ENCODE measurements at regions not wholly inside any gene's neighbourhood (a gene's known extent, or its start where the extent isn't known, plus 50 kb on each side); places are given as distances from the start of the nearest gene placed in this dataset.

DNA sequence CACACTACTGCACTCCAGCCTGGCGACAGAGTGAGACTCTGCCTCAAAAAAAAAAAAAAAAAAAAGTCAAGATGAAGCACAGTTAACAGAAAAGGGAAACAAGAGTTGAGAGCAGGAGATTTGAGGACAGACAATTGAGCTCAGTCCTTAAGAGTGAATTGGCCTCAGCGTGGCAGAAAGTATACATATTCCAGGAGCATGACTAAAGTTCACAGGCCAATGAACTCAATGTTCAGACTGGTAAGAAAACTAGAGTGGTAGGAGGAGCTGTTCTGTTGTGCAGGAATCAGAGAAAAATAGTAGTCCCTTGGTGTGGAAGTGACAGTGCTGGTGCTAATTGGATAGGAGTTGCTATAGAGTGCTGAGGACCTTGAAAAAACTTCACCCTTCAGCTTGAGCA lies 60.0 kb downstream of the NRN1 start:
- no peak for DNase-seq

DNA sequence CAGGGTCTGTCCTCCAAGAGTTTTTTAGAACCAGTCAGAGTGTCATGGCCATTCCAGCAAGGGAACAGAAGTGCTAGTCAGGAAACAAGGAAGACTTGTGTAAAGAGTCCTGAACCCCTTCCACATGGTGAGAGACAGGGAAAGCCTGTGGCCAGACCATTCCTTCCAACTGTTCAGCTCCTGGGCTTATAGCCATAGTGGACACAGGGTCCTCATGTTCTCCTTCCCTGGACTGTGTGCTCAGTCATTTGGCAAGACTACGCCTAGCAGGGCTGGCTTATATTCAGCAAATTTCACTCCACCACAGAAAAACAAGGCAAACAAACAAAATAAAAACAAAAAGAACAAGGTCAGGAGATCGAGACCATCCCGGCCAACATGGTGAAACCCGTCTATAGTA lies 60.5 kb downstream of the NRN1 start:
- DNase-seq = no peak

DNA sequence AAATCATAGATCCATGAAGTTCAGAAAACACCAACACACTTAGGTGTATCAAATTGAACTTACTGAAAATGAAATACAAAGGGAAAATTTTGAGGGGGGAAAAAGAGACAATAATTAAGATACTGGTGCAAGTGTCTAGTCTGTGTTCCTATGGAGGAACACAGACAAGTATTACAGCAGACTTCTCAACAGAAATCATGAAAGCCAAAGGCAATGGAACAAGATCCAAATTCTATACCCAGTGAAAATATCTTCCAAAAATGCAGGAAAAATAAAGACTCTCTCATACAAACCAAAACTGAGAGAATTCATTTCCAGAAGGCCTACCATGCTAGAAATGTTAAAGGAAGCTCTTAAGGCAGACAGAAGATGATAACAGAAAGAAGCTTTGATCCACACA lies 63.1 kb downstream of the NRN1 start:
- DNase-seq = no peak

DNA sequence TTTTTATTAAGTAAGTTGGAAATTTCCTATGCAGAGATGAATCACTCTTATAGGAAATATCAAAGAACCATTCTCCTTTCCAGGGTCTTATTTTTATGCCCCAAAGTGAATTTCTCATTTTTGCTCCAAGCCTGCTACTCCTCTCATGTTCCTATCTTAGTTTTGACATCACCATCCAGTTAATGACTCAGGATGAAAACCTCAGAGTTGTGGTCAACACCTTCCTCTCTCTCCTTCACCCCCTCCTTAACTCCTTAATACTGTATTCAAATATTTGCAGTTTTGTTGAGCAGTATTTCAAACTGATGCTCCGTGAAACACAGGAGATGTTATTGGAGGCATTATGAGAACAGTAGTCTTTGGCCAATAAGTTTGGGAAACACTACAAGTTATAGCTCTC lies 64.1 kb downstream of the NRN1 start:
- no peak for DNase-seq

DNA sequence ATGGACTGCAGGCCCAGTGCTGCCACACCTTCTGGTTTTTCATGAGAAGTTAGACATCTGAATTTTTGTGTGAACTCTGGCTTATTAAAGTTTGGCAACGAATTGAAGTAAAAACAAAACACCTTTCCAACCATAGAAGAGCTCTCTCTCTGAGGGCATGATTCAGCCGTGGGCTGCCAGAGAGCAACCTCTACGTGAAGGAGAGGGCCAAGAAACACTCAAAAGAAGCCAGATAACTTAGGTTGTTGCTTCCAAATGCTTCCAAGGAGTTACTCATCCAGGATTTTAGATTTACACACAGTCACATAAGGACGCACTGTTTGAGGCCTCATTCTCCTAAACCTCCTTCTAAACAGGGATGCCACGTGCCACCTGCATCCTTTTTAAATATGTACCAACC lies 65.5 kb downstream of the NRN1 start:
- no peak for DNase-seq

DNA sequence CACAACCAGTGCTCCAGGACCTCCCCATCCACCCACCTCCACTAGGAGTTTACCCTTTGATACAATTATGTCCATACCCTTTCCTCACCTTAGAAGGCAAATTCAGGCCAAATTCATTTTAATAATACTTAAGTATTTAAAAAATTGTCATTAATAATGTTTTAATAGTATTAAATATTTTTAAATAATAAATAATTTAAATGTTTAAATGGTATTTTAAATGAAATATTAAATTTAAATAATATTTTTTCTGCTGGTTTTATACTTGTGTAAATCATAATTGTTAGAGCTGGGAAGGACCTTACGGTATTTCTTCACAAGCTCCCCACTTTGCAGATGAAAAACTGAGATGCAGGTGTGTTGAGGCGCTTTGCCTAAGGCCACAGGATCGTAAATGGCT lies 67.8 kb downstream of the NRN1 start:
- no peak for DNase-seq

DNA sequence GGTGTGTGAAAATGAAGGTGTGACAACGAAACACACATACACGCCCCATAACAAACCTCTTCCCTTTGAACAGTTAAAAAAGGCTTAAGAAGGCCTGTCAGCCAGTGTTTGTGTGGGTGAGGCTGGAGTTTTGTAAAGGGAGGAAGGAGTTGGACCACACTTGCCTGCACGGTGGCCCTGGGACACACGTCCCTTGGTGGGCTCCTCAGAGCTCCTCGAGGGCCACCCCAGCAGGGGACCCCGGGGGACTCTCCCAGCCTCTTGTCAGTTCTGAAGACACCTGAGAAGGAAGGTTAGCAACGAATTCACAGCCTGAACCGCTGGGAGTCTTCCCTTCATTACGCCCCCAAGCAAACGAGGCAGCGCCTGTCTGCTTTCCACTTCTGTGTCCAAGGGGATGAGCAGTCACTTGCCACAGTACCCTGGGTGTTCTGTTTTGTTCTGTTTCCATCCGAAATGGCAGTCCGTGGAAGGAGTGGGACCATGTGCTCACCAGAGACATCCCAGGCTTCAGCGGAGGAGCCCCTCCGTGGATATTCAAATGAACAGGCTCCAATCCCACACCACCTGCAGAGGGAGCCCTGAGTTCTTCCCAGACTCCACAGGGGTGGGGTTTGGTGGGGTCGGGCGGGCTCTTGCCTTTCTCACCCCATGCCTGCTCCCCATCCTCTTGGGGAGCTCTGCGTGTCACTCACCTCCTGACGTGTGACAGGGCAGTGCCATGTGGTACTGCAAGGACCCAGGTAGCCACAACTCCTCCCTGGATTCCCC lies 68.6 kb downstream of the NRN1 start:
- no peak for DNase-seq

DNA sequence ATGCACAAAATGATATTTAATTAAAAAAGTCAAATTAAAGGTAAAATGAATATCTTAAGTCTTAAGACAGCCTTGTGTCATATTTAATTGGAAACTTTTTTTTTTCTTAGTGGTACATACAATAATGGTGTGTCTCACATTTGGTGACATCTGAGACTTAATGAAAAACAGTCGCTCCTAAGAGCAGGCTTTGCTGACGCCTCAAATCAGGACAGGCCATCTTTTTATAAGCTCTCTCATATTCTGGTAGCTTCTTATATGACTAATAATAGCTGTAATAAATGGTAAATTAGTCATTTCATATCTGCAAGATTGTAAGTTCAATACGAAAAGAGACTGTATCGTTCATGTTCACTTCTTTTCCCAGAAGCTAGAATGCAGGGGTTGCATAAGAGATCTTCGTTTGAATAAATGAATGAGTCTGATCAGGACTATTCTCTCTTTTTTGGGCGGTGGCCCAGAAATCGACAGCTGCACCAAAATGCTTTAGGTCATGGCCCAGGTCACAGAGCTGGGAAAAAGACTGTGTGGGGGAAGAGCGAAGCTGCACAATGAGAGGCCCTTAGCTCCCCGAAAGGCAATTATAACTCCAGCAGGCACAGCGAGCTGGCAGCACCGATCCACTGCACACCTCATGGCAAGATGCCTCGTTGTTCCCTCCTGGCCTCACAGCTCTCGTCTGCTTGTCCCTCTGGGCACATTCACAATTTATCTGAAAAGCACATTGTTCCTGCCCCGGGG lies 69.4 kb downstream of the NRN1 start:
- DNase-seq = no peak

DNA sequence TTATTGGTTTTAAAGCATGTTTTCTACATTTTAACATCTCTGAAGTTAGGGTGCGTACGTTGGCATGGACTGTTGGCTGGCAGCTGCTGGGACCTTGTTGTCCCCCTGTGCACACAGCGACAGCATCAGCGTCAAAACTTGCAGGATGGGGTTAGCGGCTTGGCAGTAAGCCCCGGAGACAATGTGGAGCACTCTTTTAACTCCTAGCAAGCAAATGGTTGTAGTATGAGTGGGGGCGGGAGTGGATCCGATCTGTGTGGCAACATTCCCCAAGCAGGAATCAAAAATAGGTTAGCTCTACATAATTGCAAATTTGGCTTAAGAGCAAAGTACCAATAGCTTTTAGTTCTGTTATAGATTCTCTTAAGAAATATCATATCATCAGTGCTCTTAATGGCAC lies 70.1 kb downstream of the NRN1 start:
- DNase-seq = no peak

DNA sequence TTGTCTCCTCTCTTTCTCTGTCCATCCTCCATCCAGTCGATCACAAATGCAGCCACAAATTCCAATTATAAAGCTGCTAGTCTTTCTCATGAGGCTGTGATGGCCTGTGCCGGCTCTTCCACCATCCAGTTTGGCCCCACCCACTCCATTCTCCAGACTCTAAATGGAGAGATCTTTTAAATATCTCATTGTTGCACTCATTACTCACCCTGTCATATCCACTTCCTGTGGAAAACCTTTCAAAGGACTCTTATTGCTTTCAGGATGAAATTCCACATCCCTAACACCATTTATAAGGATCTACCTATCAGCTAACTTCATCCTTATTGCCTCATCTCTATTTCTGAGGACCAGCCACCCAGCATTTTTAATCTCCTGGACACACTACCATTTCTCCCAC lies 70.6 kb downstream of the NRN1 start:
- no peak for DNase-seq

DNA sequence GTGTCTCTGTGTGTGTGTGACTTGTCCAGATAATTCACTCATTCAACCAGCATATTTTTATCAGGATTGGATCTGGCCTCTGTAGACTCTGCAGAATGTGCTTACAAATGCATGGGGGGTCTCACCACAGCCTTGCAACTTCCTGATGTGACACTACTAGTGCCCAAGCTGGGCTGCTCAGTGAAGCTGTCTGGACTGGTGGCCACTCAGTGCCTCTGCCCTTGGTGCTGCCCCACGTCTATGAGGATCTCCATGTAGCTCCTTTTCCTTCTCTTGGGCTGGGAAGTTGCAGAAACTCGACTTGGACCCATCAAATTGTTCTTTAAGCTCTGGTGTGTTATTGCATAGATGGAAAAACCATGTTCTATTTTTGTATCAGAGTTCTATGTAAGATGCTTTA lies 75.8 kb downstream of the NRN1 start:
- DNase-seq = no peak

DNA sequence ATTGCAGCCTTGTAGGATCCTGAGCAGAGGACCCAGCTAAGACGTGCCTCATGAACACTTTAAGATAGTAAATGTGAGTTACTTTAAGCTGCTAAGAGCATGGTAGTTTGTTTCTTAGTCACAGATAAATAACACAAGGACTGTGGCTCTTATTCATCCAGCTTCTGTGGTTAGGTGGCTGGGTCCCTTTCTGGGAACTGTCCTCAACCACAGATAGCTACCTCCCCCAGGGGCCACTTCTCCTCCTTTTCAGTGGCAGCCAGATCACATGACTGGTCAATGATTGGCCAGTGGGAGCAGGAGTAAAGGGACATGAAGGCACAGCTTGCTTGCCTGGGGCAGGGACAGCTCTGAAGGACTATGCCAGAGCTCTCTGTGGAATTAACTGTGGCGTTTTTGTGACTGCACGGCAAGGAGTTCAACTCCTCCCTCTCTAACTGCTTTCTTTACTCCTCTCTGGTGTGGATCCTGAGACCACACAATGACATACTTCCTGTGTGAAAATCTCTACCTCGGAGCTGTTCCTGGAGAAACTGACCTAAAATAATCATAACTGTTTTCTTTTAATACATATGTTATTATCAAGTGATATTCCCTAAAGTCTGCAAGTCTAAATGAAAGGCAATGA lies 76.5 kb downstream of the NRN1 start:
- no peak for DNase-seq

DNA sequence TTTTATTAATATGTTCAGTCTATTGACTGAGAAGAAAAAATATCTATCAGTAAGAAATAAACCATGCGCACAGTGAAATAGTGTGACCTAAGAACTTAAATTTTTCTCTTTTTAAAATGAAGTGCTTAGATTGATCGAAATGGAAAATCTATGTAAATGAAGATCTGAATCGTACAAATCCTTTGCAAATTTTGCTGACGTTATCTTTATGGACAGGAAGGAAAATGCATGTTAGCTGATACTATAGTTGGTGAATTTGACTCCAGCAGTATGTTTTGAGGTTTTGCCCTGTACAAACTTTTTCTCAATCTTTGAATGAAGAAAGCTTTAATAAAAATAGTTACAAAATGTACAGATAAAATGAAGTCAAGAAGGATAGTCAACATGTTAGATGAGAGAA lies 82.9 kb downstream of the NRN1 start:
- DNase-seq = no peak

DNA sequence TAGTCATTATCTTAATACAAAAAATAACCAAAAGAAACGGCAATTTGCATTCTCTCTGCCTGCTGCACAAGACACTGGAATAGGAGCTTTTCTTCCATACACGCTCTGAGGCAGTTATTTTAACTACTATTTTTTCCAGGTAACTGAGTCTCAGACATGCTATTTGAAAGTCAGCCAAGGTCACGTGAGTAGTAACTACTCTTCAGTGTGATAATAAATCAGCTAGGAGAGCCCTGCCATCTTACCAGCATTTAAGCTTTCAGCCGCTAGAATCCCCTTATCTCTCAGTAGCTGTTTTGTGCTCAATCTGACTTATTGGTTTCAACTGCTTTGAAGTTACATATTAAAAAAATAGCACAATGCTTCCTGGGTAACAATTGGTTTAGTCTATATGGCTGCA lies 84.5 kb downstream of the NRN1 start:
- DNase-seq = no peak

DNA sequence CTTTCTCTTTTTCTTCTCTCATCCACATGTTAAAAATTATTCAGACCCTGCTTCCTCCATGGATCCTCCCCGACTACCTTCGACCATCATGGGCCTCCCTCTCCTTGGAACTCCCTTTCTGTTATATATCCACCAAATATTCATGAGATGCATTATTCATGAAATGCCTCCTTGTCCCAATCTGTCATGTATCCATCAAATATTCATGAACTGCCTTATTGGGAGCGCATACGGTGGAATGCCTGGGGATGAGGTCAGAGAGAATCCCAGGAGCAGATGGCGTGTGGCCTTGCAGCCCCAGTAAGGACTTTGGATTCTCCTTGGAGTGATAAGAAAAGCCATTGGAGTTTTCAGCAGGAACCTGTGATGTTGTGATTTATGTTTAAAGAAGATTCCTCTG lies 97.0 kb downstream of the NRN1 start:
- DNase-seq = no peak

DNA sequence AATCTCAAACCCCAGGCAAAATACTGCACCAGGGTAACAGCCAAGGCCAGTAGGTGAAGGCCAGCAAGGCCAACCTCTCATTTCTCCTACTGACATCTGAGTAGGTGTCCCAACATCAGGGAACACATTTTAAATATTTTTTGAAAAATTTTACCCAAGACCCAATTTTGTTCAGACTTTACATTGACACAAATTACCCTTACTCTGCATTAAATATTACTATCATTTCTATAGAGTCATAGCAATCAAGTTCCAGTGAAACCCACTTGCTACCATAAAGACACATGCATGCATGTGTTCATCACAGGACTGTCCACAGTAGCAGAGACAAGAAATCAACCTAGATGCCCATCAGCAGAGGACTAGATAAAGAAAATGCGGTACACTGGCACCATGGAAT lies 99.9 kb downstream of the NRN1 start:
- no peak for DNase-seq

DNA sequence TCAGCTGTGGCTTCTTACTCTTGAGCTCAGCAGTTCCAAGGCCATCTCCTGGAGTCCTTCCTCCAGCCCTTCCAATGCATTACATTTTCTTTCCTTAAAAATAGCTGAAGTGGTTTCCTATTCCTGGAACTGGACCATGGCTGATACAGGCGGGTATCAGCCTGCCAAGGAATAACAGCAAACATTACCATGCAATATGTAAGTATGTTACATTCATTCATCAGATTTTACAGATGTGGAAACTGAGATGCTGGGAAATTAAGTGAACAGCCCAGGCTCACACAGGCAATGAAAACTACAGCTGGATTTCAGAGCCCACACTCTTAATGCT lies 100.4 kb downstream of the NRN1 start:
- no peak for DNase-seq

DNA sequence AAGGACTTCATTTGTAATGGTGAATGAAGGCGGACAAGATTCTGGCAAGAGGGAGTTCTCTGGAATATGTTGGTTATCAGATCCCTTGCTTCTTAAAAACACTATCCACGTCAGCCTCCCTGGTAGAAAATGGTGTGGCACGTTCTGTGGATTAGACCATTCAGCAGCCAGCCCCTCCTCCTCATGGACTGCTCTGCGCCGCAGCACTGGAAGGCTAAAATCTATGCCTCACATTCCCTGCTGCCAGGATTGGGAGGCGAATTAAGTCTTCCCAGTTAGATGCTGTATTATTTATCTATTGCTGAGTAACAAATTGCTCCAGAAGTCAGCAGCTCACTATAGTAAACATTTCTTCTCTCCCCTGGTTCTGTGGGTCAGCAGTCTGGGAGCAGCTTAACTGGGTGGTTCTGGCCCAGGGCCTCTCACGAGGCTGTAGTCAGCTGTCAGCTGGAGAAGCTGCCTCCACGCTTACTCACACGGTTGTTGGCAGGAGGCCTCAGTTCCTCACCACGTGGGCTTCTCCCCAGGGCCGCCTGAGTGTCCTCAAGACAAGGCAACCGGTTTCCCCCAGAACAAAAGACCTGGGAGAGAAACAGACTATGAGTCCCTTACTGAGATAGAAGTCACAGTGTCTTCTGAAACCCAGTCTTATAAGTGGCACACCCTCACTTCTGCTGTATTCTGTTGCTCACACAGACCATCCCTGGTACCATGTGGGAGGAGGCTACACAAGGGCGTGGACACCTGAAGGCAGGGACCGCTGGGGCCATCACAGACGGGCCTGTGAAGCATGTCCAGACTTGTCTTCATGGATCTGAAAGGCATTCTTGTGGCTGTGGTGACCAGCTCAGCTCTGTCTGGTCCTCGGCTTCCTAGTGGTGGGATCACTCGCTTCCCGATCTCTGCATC lies 101.0 kb downstream of the NRN1 start:
- peak; percentile 38 for DNase-seq

DNA sequence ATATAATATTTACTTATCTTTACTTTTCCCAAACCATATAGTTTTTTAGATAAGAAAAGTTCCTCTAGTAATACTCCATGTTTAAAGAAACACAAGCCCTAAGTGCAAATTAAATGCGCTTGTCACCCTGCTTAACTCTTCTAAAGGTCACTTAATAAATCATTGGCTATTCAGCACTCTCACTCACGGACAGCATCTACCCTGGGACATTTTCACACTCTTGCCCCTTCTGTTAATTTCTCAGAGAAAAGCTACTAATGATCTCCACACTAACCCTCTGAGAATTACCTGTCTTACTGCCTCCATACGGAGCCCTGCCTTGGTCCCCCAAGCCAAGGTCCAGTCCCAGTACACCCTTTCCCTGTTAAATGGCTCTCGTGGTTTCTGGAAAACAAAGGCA lies 102.2 kb downstream of the NRN1 start:
- no peak for DNase-seq

DNA sequence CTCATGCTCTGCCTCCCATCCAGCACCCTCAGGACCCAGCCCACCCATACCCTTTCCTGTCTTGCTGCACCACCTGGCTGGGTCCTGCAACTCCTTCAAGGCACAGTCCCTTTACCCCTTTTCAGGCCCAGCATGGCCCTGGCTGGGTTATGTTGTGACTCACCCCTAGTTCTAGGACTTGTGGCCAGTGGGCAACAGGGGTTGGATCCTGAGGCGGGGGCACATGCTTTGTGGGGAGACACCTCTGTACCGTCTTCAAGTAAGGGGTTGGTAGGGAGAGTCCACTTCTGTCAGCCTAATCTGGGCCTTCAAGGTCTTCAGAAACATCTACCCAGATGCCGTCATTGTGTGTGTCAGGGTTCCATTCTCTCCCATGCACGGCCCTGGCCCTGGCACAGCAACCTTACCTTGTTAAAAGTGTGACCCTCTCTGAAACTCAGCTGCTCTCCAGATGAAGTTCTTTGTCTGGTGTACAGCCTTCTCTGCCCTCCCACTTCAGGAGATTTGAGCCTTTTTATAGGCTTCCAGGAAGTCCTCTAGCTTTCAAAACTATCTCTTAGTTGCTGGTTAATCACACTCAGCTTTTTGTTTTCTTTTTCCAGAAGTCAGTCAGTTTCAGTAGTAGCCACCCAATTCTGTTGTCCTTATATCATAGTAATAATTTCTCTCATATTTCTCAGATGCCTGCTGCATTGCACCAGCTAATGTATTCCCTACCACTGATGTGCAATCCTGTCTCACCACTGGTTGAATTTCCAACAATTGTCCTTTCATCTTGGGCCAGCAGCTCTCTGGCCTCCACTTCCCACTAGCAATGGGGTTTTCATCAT lies 107.3 kb downstream of the NRN1 start:
- no peak for DNase-seq

DNA sequence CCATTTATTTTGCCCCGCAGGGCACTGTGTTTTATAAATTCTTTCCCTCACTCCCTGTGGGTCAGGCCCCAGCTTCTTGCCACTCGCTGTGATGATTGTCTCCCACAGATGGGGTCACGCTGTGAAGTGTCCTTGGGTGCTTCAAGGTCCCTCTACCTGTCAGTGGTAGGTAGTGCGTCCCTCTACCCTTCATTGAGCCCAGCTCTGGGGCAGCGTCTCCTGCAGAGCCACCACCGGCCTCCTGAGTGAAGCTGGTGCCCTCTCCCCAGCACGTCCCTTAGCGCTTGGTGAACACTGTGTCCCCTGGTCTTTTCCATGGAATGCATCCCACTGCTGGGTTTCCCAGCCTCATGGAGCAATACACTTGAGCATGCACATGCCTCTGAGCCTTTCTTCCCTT lies 108.2 kb downstream of the NRN1 start:
- DNase-seq = no peak

DNA sequence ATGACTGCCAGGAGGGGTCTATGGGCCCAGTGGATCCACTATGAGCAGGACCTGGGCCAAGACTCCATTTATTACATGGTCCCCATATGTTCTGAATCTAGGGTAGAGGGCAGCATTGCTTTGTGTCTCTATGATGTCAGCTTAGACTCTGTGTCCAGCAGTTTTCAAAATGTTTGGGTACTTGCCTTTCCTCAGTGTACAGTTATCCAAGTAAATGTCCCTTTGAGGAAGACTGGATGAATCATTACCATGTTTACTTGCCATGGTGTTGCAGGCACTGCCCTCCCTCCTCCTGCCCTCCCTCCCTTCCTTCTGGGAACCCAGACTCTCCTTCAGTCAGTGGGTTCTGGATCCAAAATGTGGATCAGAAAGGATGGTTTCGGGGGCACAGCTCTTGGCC lies 108.6 kb downstream of the NRN1 start:
- DNase-seq = no peak
